ENCODE measurements at regions not wholly inside any gene's neighbourhood (a gene's known extent, or its start where the extent isn't known, plus 50 kb on each side); places are given as distances from the start of the nearest gene placed in this dataset.

- H3K4me3 Mint-ChIP-seq: no peak overlapping the region
- H3K27ac Mint-ChIP-seq: no peak overlapping the region
- H3K4me1 Mint-ChIP-seq (ENCODE audit: low read depth): peaks cover 4% of the 10 kb centered on the region
- no peaks in the 10 kb centered on the region for H3K9me3 Mint-ChIP-seq
- no peaks in the 10 kb centered on the region for H3K36me3 Mint-ChIP-seq (ENCODE audit: low read depth)
- peaks cover 39% of the 10 kb centered on the region for H3K27me3 Mint-ChIP-seq
Measured at GRCh38 chr12:75852956-75853355, 178.6 kb downstream of the PHLDA1 start.

GRCh38 chr12:75852143-75852542 lies 179.4 kb downstream of the PHLDA1 start:
- H3K27me3 Mint-ChIP-seq: peaks cover 39% of the 10 kb centered on the region
- no peak overlapping the region for H3K27ac Mint-ChIP-seq
- no peaks in the 10 kb centered on the region for H3K9me3 Mint-ChIP-seq
- no peak overlapping the region for H3K4me3 Mint-ChIP-seq
- H3K36me3 Mint-ChIP-seq (ENCODE audit: low read depth): no peaks in the 10 kb centered on the region
- peaks cover 8% of the 10 kb centered on the region for H3K4me1 Mint-ChIP-seq (ENCODE audit: low read depth)

GRCh38 chr12:75850721-75851462 lies 180.7 kb downstream of the PHLDA1 start:
- H3K36me3 Mint-ChIP-seq (ENCODE audit: low read depth): no peaks in the 10 kb centered on the region
- H3K27ac Mint-ChIP-seq: no peak overlapping the region
- peaks cover 8% of the 10 kb centered on the region for H3K4me1 Mint-ChIP-seq (ENCODE audit: low read depth)
- no peak overlapping the region for H3K4me3 Mint-ChIP-seq
- peaks cover 39% of the 10 kb centered on the region for H3K27me3 Mint-ChIP-seq
- peaks cover 4% of the 10 kb centered on the region for H3K9me3 Mint-ChIP-seq

GRCh38 chr12:75848961-75849360 lies 182.6 kb downstream of the PHLDA1 start:
- Mint-ChIP-seq H3K27ac (no peak overlapping the region), H3K9me3 (peaks cover 7% of the 10 kb centered on the region), H3K4me3 (no peak overlapping the region), H3K27me3 (peaks cover 26% of the 10 kb centered on the region), H3K4me1 (ENCODE audit: low read depth) (peaks cover 8% of the 10 kb centered on the region), H3K36me3 (ENCODE audit: low read depth) (no peaks in the 10 kb centered on the region)

- H3K9me3 Mint-ChIP-seq: peaks cover 7% of the 10 kb centered on the region
- peaks cover 8% of the 10 kb centered on the region for H3K4me1 Mint-ChIP-seq (ENCODE audit: low read depth)
- no peak overlapping the region for H3K4me3 Mint-ChIP-seq
- H3K27me3 Mint-ChIP-seq: peaks cover 27% of the 10 kb centered on the region
- no peak overlapping the region for H3K27ac Mint-ChIP-seq
- H3K36me3 Mint-ChIP-seq (ENCODE audit: low read depth): no peaks in the 10 kb centered on the region
Measured at GRCh38 chr12:75848431-75848925, 183.1 kb downstream of the PHLDA1 start.

- H3K4me3 Mint-ChIP-seq: no peak overlapping the region
- H3K9me3 Mint-ChIP-seq: peaks cover 7% of the 10 kb centered on the region
- H3K27ac Mint-ChIP-seq: no peak overlapping the region
- no peaks in the 10 kb centered on the region for H3K36me3 Mint-ChIP-seq (ENCODE audit: low read depth)
- peaks cover 8% of the 10 kb centered on the region for H3K4me1 Mint-ChIP-seq (ENCODE audit: low read depth)
- peaks cover 9% of the 10 kb centered on the region for H3K27me3 Mint-ChIP-seq
Measured at GRCh38 chr12:75846102-75846501, 185.5 kb downstream of the PHLDA1 start.

- H3K27ac Mint-ChIP-seq: no peak overlapping the region
- no peak overlapping the region for H3K4me3 Mint-ChIP-seq
- peaks cover 8% of the 10 kb centered on the region for H3K4me1 Mint-ChIP-seq (ENCODE audit: low read depth)
- H3K36me3 Mint-ChIP-seq (ENCODE audit: low read depth): no peaks in the 10 kb centered on the region
- H3K27me3 Mint-ChIP-seq: peaks cover 8% of the 10 kb centered on the region
- peaks cover 7% of the 10 kb centered on the region for H3K9me3 Mint-ChIP-seq
Measured at GRCh38 chr12:75844985-75845384, 186.6 kb downstream of the PHLDA1 start.

- Mint-ChIP-seq H3K4me1 (ENCODE audit: low read depth) (peaks cover 8% of the 10 kb centered on the region), H3K36me3 (ENCODE audit: low read depth) (no peaks in the 10 kb centered on the region), H3K9me3 (peaks cover 7% of the 10 kb centered on the region), H3K27ac (no peak overlapping the region), H3K4me3 (no peak overlapping the region), H3K27me3 (peaks cover 8% of the 10 kb centered on the region)
Measured at GRCh38 chr12:75844049-75844770, 187.4 kb downstream of the PHLDA1 start.

- Mint-ChIP-seq H3K4me3 (no peak overlapping the region), H3K27ac (no peak overlapping the region), H3K36me3 (ENCODE audit: low read depth) (no peaks in the 10 kb centered on the region), H3K4me1 (ENCODE audit: low read depth) (peaks cover 9% of the 10 kb centered on the region), H3K27me3 (peaks cover 8% of the 10 kb centered on the region), H3K9me3 (peaks cover 14% of the 10 kb centered on the region)
Measured at GRCh38 chr12:75842090-75842489, 189.5 kb downstream of the PHLDA1 start.

- Mint-ChIP-seq H3K27ac (no peak overlapping the region), H3K9me3 (peaks cover 10% of the 10 kb centered on the region), H3K36me3 (ENCODE audit: low read depth) (no peaks in the 10 kb centered on the region), H3K4me1 (ENCODE audit: low read depth) (peaks cover 9% of the 10 kb centered on the region), H3K27me3 (peaks cover 8% of the 10 kb centered on the region), H3K4me3 (no peak overlapping the region)
Measured at GRCh38 chr12:75840994-75841355, 190.6 kb downstream of the PHLDA1 start.

GRCh38 chr12:75838309-75838708 lies 193.3 kb downstream of the PHLDA1 start:
- peaks cover 5% of the 10 kb centered on the region for H3K27me3 Mint-ChIP-seq
- no peak overlapping the region for H3K27ac Mint-ChIP-seq
- H3K4me3 Mint-ChIP-seq: no peak overlapping the region
- H3K4me1 Mint-ChIP-seq (ENCODE audit: low read depth): peaks cover 9% of the 10 kb centered on the region
- no peaks in the 10 kb centered on the region for H3K36me3 Mint-ChIP-seq (ENCODE audit: low read depth)
- H3K9me3 Mint-ChIP-seq: peaks cover 7% of the 10 kb centered on the region

- Mint-ChIP-seq H3K4me1 (ENCODE audit: low read depth) (peaks cover 9% of the 10 kb centered on the region), H3K27ac (no peak overlapping the region), H3K27me3 (peaks cover 9% of the 10 kb centered on the region), H3K4me3 (no peak overlapping the region), H3K9me3 (peaks cover 7% of the 10 kb centered on the region), H3K36me3 (ENCODE audit: low read depth) (no peaks in the 10 kb centered on the region)
Measured at GRCh38 chr12:75837700-75838099, 193.9 kb downstream of the PHLDA1 start.

- Mint-ChIP-seq H3K9me3 (peaks cover 7% of the 10 kb centered on the region), H3K36me3 (ENCODE audit: low read depth) (no peaks in the 10 kb centered on the region), H3K4me3 (no peak overlapping the region), H3K27ac (no peak overlapping the region), H3K27me3 (peaks cover 15% of the 10 kb centered on the region), H3K4me1 (ENCODE audit: low read depth) (peaks cover 9% of the 10 kb centered on the region)
Measured at GRCh38 chr12:75836533-75836932, 195.0 kb downstream of the PHLDA1 start.

- no peaks in the 10 kb centered on the region for H3K36me3 Mint-ChIP-seq (ENCODE audit: low read depth)
- H3K9me3 Mint-ChIP-seq: peaks cover 7% of the 10 kb centered on the region
- H3K4me1 Mint-ChIP-seq (ENCODE audit: low read depth): peaks cover 9% of the 10 kb centered on the region
- no peak overlapping the region for H3K27ac Mint-ChIP-seq
- peaks cover 11% of the 10 kb centered on the region for H3K27me3 Mint-ChIP-seq
- no peak overlapping the region for H3K4me3 Mint-ChIP-seq
Measured at GRCh38 chr12:75834591-75834990, 197.0 kb downstream of the PHLDA1 start.

GRCh38 chr12:75833268-75833667 lies 198.3 kb downstream of the PHLDA1 start:
- Mint-ChIP-seq H3K4me1 (ENCODE audit: low read depth) (peaks cover 3% of the 10 kb centered on the region), H3K27me3 (peaks cover 15% of the 10 kb centered on the region), H3K36me3 (ENCODE audit: low read depth) (no peaks in the 10 kb centered on the region), H3K4me3 (no peak overlapping the region), H3K27ac (no peak overlapping the region), H3K9me3 (peaks cover 2% of the 10 kb centered on the region)

Measured in stimulated activated naive CD8-positive, alpha-beta T cell treated with anti-CD3 and anti-CD28 coated beads, Interleukin-15, Interleukin-2, amounts not matched to agents 100 ng/mL and 50 ng/mL, for 24 hours (primary cell).